Mucosa of gallbladder (tissue), 1 donor: ENCODE measurements at regions not wholly inside any gene's neighbourhood (a gene's known extent, or its start where the extent isn't known, plus 50 kb on each side); places are given as distances from the start of the nearest gene placed in this dataset.

Source experiments
- DNase-seq: peaks from one replicate; pipeline ENCODE4 v3.0.0-alpha.2; 2020; ENCODE audit warnings: low spot score
- donor health status: DM: no; HTN: no; CAD: no.

- no peak for DNase-seq
These were observed 49.9 kb downstream of the CHRM3 start for GRCh38 chr1:239436286-239436685.

GRCh38 chr1:239437822-239438221, 51.5 kb downstream of the CHRM3 start:
- no peak for DNase-seq

- DNase-seq: no peak
These were observed 52.5 kb downstream of the CHRM3 start for GRCh38 chr1:239438891-239439290.

- no peak for DNase-seq
These were observed 57.0 kb downstream of the CHRM3 start for GRCh38 chr1:239443361-239443760.

- no peak for DNase-seq
These were observed 60.2 kb downstream of the CHRM3 start for GRCh38 chr1:239446611-239447010.

GRCh38 chr1:239448911-239449310, 62.5 kb downstream of the CHRM3 start:
- DNase-seq: no peak

GRCh38 chr1:239455743-239456142, 69.4 kb downstream of the CHRM3 start:
- DNase-seq: no peak

- no peak for DNase-seq
These were observed 70.4 kb downstream of the CHRM3 start for GRCh38 chr1:239456788-239457187.

- DNase-seq: no peak
These were observed 71.2 kb downstream of the CHRM3 start for GRCh38 chr1:239457491-239458143.

GRCh38 chr1:239458144-239458500, 71.8 kb downstream of the CHRM3 start:
- DNase-seq: no peak

- no peak for DNase-seq
These were observed 81.4 kb downstream of the CHRM3 start for GRCh38 chr1:239467730-239468129.

GRCh38 chr1:239478069-239478468, 91.7 kb downstream of the CHRM3 start:
- no peak for DNase-seq

GRCh38 chr1:239483391-239483790, 97.0 kb downstream of the CHRM3 start:
- no peak for DNase-seq

- no peak for DNase-seq
These were observed 107.5 kb downstream of the CHRM3 start for GRCh38 chr1:239493811-239494414.

GRCh38 chr1:239505094-239505493, 118.7 kb downstream of the CHRM3 start:
- no peak for DNase-seq

GRCh38 chr1:239507826-239508225, 121.5 kb downstream of the CHRM3 start:
- no peak for DNase-seq

- no peak for DNase-seq
These were observed 125.5 kb downstream of the CHRM3 start for GRCh38 chr1:239511875-239512274.

- no peak for DNase-seq
These were observed 130.2 kb downstream of the CHRM3 start for GRCh38 chr1:239516579-239516978.

- no peak for DNase-seq
These were observed 140.0 kb downstream of the CHRM3 start for GRCh38 chr1:239526391-239526790.

- DNase-seq: no peak
These were observed 140.8 kb downstream of the CHRM3 start for GRCh38 chr1:239527051-239527693.

- no peak for DNase-seq
These were observed 149.9 kb downstream of the CHRM3 start for GRCh38 chr1:239536165-239536849.

GRCh38 chr1:239537795-239538194, 151.4 kb downstream of the CHRM3 start:
- no peak for DNase-seq
